Upper lobe of left lung (tissue), 6 donors: ENCODE measurements at regions not wholly inside any gene's neighbourhood (a gene's known extent, or its start where the extent isn't known, plus 50 kb on each side); places are given as distances from the start of the nearest gene placed in this dataset.

Source experiments
- ATAC-seq, 2 donors: fragments of 200-7000 bp; cut with Tn5 transposase; one replicate each; pipeline ENCODE4 v1.9.1; 2022; ENCODE audit warnings: mild to moderate bottlenecking in 2 of 2, moderate library complexity in 2 of 2; ENCODE audit not compliant: low FRiP score in 2 of 2
- DNase-seq, 2 donors: peaks; one replicate each; pipeline ENCODE4 v3.0.0-alpha.2; 2019 to 2020
- H3K27ac ChIP-seq, 4 donors: fragments of 200-600 bp; sonication (generic); one replicate each; pipeline ENCODE4 v1.5.1; 2016 to 2019
- H3K27me3 ChIP-seq, 4 donors: fragments of 200-600 bp; sonication (generic); one replicate each; pipeline ENCODE4 v1.5.1; 2017 to 2019
- H3K36me3 ChIP-seq, 4 donors: fragments of 200-600 bp; sonication (generic); one replicate each; pipeline ENCODE4 v1.5.1; 2016 to 2019
- H3K4me1 ChIP-seq, 4 donors: fragments of 200-600 bp; sonication (generic); one replicate each; pipeline ENCODE4 v1.5.1; 2018 to 2019
- H3K4me3 ChIP-seq, 4 donors: fragments of 200-600 bp; sonication (generic); one replicate each; pipeline ENCODE4 v1.5.1; 2017 to 2019; ENCODE audit warnings: mild to moderate bottlenecking in 2 of 4, moderate library complexity in 1 of 4
- H3K9me3 ChIP-seq, 4 donors: fragments of 200-600 bp; sonication (generic); one replicate each; pipeline ENCODE4 v1.5.1; 2018 to 2019
- CTCF ChIP-seq, 6 experiments: fragments of 450-650 bp in 4 of 6; fragments of 200-600 bp in 2 of 6; sonication (generic) in 2 of 6; IDR thresholded peaks; one replicate each; pipeline ENCODE4 v1.5.1; 2016 to 2019; ENCODE audit warnings: antibody characterized with exemption in 6 of 6
- EP300 ChIP-seq, 4 donors: sonication (generic); formaldehyde crosslinking; IDR thresholded peaks; one replicate each; pipeline ENCODE4 v1.5.1; 2017; ENCODE audit warnings: antibody characterized with exemption in 4 of 4, control low read depth in 2 of 4
- POLR2A ChIP-seq, 4 donors: fragments of 450-650 bp; IDR thresholded peaks; one replicate each; pipeline ENCODE4 v1.5.1; 2016 to 2017; ENCODE audit warnings: antibody characterized with exemption in 4 of 4, mild to moderate bottlenecking in 2 of 4
- POLR2AphosphoS5 ChIP-seq, 2 donors: sonication (generic); formaldehyde crosslinking; IDR thresholded peaks; one replicate each; pipeline ENCODE4 v1.5.1; 2017; ENCODE audit warnings: antibody characterized with exemption in 2 of 2
- WGBS, 2 donors: methylation state at CpG; one replicate each; pipeline ENCODE4 v1.1.5; 2017 to 2018; 5-methylcytosine and 5-hydroxymethylcytosine counted together
- donor health status: DM: no; HTN: no; CAD: no; lungs with moderate emphysema.
- donor health status: DM: no; HTN: yes; CAD: no; lungs with severe emphysema.

- Histone ChIP-seq H3K9me3 (no peaks in the 10 kb centered on the region), H3K36me3 (no peaks in the 10 kb centered on the region), H3K27ac (no peak overlapping the region), H3K4me1 (no peaks in the 10 kb centered on the region), H3K27me3 (no peaks in the 10 kb centered on the region), H3K4me3 (no peak overlapping the region)
- TF ChIP-seq EP300 (IDR thresholded peaks at IDR 0.05), result no peak
- TF ChIP-seq POLR2A (IDR thresholded peaks at IDR 0.05), result no peak
- no peak for TF ChIP-seq POLR2AphosphoS5 (IDR thresholded peaks at IDR 0.05)
- no peak for TF ChIP-seq CTCF (IDR thresholded peaks at IDR 0.05)
- ATAC-seq, result no peak
- WGBS, 2 donors, result 89 to 92% methylated on average over 5 of the region's 5 CpGs
- no peak for DNase-seq
These were observed 204.3 kb upstream of the IPO5 start for GRCh38 chr13:97749174-97749573.

DNA sequence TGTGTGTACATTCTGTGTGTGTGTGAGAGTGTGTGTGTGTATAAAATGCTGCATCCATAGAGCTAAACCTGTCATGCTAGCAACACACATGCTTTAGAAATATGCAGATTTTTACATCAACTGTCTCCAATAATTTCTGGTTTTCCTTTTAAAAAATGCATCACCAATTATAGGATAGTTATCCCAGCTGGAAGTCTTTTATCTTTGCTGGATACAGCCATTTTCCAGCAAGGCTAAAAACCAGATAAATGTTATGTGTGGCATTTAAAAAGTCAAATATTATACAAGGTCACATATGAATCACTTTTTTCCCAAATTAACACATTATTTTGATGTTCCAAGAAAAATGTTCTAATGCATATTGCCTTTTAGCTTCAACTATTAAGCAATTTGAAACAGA is 202.0 kb upstream of the IPO5 start:
- Histone ChIP-seq H3K36me3 (no peaks in the 10 kb centered on the region), H3K27ac (no peak overlapping the region), H3K27me3 (no peaks in the 10 kb centered on the region), H3K9me3 (no peaks in the 10 kb centered on the region), H3K4me3 (no peak overlapping the region), H3K4me1 (no peaks in the 10 kb centered on the region)
- TF ChIP-seq POLR2AphosphoS5 (IDR thresholded peaks at IDR 0.05), result no peak
- no peak for TF ChIP-seq POLR2A (IDR thresholded peaks at IDR 0.05)
- no peak for TF ChIP-seq CTCF (IDR thresholded peaks at IDR 0.05)
- TF ChIP-seq EP300 (IDR thresholded peaks at IDR 0.05), result no peak
- DNase-seq (no peak), ATAC-seq (no peak)

DNA sequence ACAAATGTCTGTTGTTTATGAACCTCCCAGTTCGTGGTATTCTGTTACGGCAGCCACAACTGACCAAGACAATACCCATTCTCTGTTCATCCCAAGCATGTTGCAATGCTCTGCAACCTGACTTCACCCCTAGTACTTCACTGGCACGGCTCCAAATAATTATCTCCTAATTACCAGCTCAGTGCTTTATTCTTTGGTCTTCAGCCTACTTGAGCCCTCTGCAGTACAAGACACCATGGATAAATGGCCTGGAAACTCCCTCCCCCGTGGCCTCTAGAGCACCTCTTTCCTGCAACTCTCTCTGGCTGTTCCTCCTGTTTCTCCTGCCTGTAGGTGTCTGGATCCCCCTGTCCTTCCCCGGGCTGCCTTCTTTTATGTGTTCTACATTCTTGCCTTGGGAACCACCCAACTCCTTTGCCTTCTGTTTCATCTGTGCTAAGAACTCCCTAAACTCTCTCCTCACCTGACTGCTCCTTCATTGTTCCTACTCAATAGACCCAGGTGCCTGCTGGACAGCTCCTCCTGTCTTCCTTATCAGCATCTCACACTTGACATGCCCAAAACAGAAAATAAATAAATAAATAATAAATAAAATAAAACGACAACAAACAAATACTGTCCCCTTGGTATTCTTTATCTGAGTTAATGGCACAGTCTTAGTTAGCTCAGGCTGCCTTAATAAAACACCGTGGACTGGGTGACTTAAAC is 200.4 kb upstream of the IPO5 start:
- H3K27me3 ChIP-seq, result no peaks in the 10 kb centered on the region
- DNase-seq (no peak), ATAC-seq (no peak)
- H3K9me3 ChIP-seq, result no peaks in the 10 kb centered on the region
- H3K4me1 ChIP-seq, result no peaks in the 10 kb centered on the region
- WGBS, 2 donors, result 68 to 73% methylated on average over 7 of the region's 7 CpGs
- no peaks in the 10 kb centered on the region for H3K36me3 ChIP-seq
- TF ChIP-seq CTCF (IDR thresholded peaks at IDR 0.05) (no peak), POLR2AphosphoS5 (IDR thresholded peaks at IDR 0.05) (no peak), EP300 (IDR thresholded peaks at IDR 0.05) (no peak), POLR2A (IDR thresholded peaks at IDR 0.05) (no peak)
- H3K4me3 ChIP-seq, result no peak overlapping the region
- no peak overlapping the region for H3K27ac ChIP-seq

GRCh38 chr13:97753942-97754670 is 199.4 kb upstream of the IPO5 start:
- 76 to 78% methylated on average over 5 of the region's 5 CpGs for WGBS, 2 donors

More at GRCh38 chr13:97753942-97754670, 199.4 kb upstream of the IPO5 start:
- no peaks in the 10 kb centered on the region for H3K27me3 ChIP-seq
- no peak for ATAC-seq
- H3K27ac ChIP-seq, result no peak overlapping the region
- H3K4me3 ChIP-seq, result no peak overlapping the region
- H3K4me1 ChIP-seq, result no peaks in the 10 kb centered on the region
- no peaks in the 10 kb centered on the region for H3K9me3 ChIP-seq
- DNase-seq, result no peak
- TF ChIP-seq POLR2A (IDR thresholded peaks at IDR 0.05) (no peak), POLR2AphosphoS5 (IDR thresholded peaks at IDR 0.05) (no peak), EP300 (IDR thresholded peaks at IDR 0.05) (no peak), CTCF (IDR thresholded peaks at IDR 0.05) (no peak)
- H3K36me3 ChIP-seq, result no peaks in the 10 kb centered on the region
